GM18873 (cell line): ENCODE measurements at regions not wholly inside any gene's neighbourhood (a gene's known extent, or its start where the extent isn't known, plus 50 kb on each side); places are given as distances from the start of the nearest gene placed in this dataset.

ENCODE experiments used
- ATAC-seq: cut with Tn5 transposase; IDR thresholded peaks from one replicate; pipeline ENCODE4 v1.9.1; 2021; ENCODE audit warnings: mild to moderate bottlenecking, moderate library complexity, moderate number of reproducible peaks; ENCODE audit not compliant: unreplicated experiment, low FRiP score

GRCh38 chr7:25911738-25912607, 240.0 kb upstream of the NFE2L3 start:
- no peak for ATAC-seq

GRCh38 chr7:25913598-25914224, 238.3 kb upstream of the NFE2L3 start:
- ATAC-seq, result no peak

- no peak for ATAC-seq
Observed at GRCh38 chr7:25918731-25919130, 233.3 kb upstream of the NFE2L3 start.

- no peak for ATAC-seq
Observed at GRCh38 chr7:25922296-25922695, 229.7 kb upstream of the NFE2L3 start.

GRCh38 chr7:25923741-25924460, 228.1 kb upstream of the NFE2L3 start:
- no peak for ATAC-seq

- ATAC-seq, result no peak
Observed at GRCh38 chr7:25926009-25926408, 226.0 kb upstream of the NFE2L3 start.

GRCh38 chr7:25926451-25926850, 225.5 kb upstream of the NFE2L3 start:
- ATAC-seq, result no peak

GRCh38 chr7:25926891-25927625, 224.9 kb upstream of the NFE2L3 start:
- no peak for ATAC-seq

- no peak for ATAC-seq
Observed at GRCh38 chr7:25927626-25927978, 224.4 kb upstream of the NFE2L3 start.

- ATAC-seq, result no peak
Observed at GRCh38 chr7:25928549-25929330, 223.3 kb upstream of the NFE2L3 start.

- no peak for ATAC-seq
Observed at GRCh38 chr7:25929448-25929847, 222.6 kb upstream of the NFE2L3 start.

- no peak for ATAC-seq
Observed at GRCh38 chr7:25930492-25931048, 221.4 kb upstream of the NFE2L3 start.

- ATAC-seq, result no peak
Observed at GRCh38 chr7:25931156-25931555, 220.8 kb upstream of the NFE2L3 start.

GRCh38 chr7:25933921-25934320, 218.1 kb upstream of the NFE2L3 start:
- ATAC-seq, result no peak

- no peak for ATAC-seq
Observed at GRCh38 chr7:25940086-25940906, 211.7 kb upstream of the NFE2L3 start.

- ATAC-seq, result no peak
Observed at GRCh38 chr7:25944777-25945515, 207.1 kb upstream of the NFE2L3 start.

GRCh38 chr7:25945608-25946007, 206.4 kb upstream of the NFE2L3 start:
- no peak for ATAC-seq

- ATAC-seq, result no peak
Observed at GRCh38 chr7:25946181-25946580, 205.8 kb upstream of the NFE2L3 start.
